GM19438 (cell line): ENCODE measurements at regions not wholly inside any gene's neighbourhood (a gene's known extent, or its start where the extent isn't known, plus 50 kb on each side); places are given as distances from the start of the nearest gene placed in this dataset.
"Not testable (repeated sequence)": the region's sequence is repeated elsewhere in the genome, so short reads cannot be mapped to it uniquely, and the experiment has no call there.

ENCODE experiments used
- ATAC-seq: cut with Tn5 transposase; IDR thresholded peaks from one replicate; pipeline ENCODE4 v1.9.1; 2021; ENCODE audit warnings: low read depth; ENCODE audit not compliant: unreplicated experiment

GRCh38 chr3:178084938-178085816, 451.1 kb upstream of the KCNMB2 start:
- no peak for ATAC-seq

- no peak for ATAC-seq
Measured at GRCh38 chr3:178085817-178086123, 450.5 kb upstream of the KCNMB2 start.

- ATAC-seq: no peak
Measured at GRCh38 chr3:178086144-178086825, 450.0 kb upstream of the KCNMB2 start.

GRCh38 chr3:178087376-178087775, 448.9 kb upstream of the KCNMB2 start:
- ATAC-seq: no peak

GRCh38 chr3:178088963-178089362, 447.3 kb upstream of the KCNMB2 start:
- no peak for ATAC-seq

- no peak for ATAC-seq
Measured at GRCh38 chr3:178090899-178091298, 445.3 kb upstream of the KCNMB2 start.

GRCh38 chr3:178095522-178095921, 440.7 kb upstream of the KCNMB2 start:
- no peak for ATAC-seq

- ATAC-seq: no peak
Measured at GRCh38 chr3:178096955-178097354, 439.3 kb upstream of the KCNMB2 start.

GRCh38 chr3:178097576-178097975, 438.7 kb upstream of the KCNMB2 start:
- no peak for ATAC-seq

GRCh38 chr3:178099274-178099673, 437.0 kb upstream of the KCNMB2 start:
- ATAC-seq: no peak

- ATAC-seq: no peak
Measured at GRCh38 chr3:178099862-178100261, 436.4 kb upstream of the KCNMB2 start.

GRCh38 chr3:178100908-178101307, 435.3 kb upstream of the KCNMB2 start:
- no peak for ATAC-seq

- no peak for ATAC-seq
Measured at GRCh38 chr3:178103140-178103539, 433.1 kb upstream of the KCNMB2 start.

- ATAC-seq: no peak
Measured at GRCh38 chr3:178107804-178108203, 428.4 kb upstream of the KCNMB2 start.

GRCh38 chr3:178109691-178110090, 426.5 kb upstream of the KCNMB2 start:
- no peak for ATAC-seq

GRCh38 chr3:178112134-178112533, 424.1 kb upstream of the KCNMB2 start:
- ATAC-seq: no peak

GRCh38 chr3:178112552-178112951, 423.7 kb upstream of the KCNMB2 start:
- ATAC-seq: not testable (repeated sequence)

- ATAC-seq: no peak
Measured at GRCh38 chr3:178117641-178118040, 418.6 kb upstream of the KCNMB2 start.

- not testable (repeated sequence) for ATAC-seq
Measured at GRCh38 chr3:178119608-178120295, 416.5 kb upstream of the KCNMB2 start.

- no peak for ATAC-seq
Measured at GRCh38 chr3:178120367-178120766, 415.9 kb upstream of the KCNMB2 start.

- ATAC-seq: no peak
Measured at GRCh38 chr3:178126686-178127085, 409.6 kb upstream of the KCNMB2 start.
